GM10248 (cell line): ENCODE measurements at regions not wholly inside any gene's neighbourhood (a gene's known extent, or its start where the extent isn't known, plus 50 kb on each side); places are given as distances from the start of the nearest gene placed in this dataset.

Source experiments
- CTCF ChIA-PET: fragments of 300-600 bp; sonication (Branson Sonifier 250); formaldehyde crosslinking; extraction: SDS; loops from one replicate; lab custom pipeline; 2021; ENCODE audit warnings: antibody characterized with exemption; lab: Yijun Ruan, JAX
- POLR2A ChIA-PET: fragments of 350-650 bp; sonication (Branson Sonifier 250); formaldehyde crosslinking; extraction: SDS; loops from one replicate; lab custom pipeline; 2020; ENCODE audit warnings: antibody characterized with exemption; lab: Yijun Ruan, JAX
- DNase-seq: peaks from one replicate; pipeline ENCODE4 v3.0.0; 2012; ENCODE audit errors: extremely low spot score
- CTCF ChIP-seq: IDR thresholded peaks from 2 replicates; pipeline ENCODE4 v1.5.1; 2012; ENCODE audit warnings: mild to moderate bottlenecking, low read depth; ENCODE audit errors: extremely low read depth, missing control alignments, control extremely low read depth

GRCh38 chr18:51278045-51278649, 80.7 kb upstream of the MEX3C start:
- DNase-seq = no peak

DNA sequence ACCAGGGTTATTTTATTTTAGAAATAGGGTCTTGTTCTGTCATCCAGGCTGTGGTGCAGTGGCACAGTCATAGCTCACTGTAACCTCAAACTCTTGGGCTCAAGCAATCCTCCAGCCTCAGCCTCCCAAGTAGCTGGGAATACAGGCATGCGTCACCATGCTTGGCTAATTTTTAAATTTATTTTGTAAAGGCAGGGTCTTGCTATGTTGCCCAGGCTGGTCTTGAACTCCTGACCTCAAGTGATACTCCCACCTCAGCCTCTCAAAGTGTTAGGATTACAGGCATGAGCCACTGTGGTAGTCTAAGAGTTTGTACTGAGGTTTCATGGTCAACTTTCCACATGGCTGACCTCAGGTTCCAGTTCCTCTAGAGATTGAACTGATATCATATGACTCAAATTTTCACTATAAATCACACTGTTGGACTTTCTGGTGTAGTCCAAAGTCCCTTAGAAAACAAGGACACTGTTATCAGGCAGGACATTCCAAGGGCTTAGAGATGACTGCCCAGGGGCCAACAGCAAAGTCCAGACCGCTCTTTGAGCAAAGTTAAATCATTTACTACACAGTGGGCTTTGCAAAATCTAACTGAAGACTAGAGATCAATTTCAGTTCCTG, 82.0 kb upstream of the MEX3C start:
- CTCF ChIA-PET = interaction anchor here (0.7 to 1.4 kb wide), 2 partner anchors 17 to 573 kb away, joined by 3 to 4 read pairs; no protein-coding TSS in a partner anchor
- peak; percentile 24 for DNase-seq
- no peak for TF ChIP-seq CTCF
- POLR2A ChIA-PET = no interaction called here

More at GRCh38 chr18:51278045-51278649, 80.7 kb upstream of the MEX3C start:
- TF ChIP-seq CTCF = peak; percentile 41
- ChIA-PET POLR2A (no interaction called here), CTCF (interaction anchor here (1.0 to 2.1 kb wide), 3 partner anchors 9 to 16 kb away, joined by 3 to 8 read pairs (median 4); no protein-coding TSS in a partner anchor)

- TF ChIP-seq CTCF = no peak
- no peak for DNase-seq
- ChIA-PET POLR2A (no interaction called here), CTCF (no interaction called here)
These were observed 90.5 kb upstream of the MEX3C start for GRCh38 chr18:51287818-51288508.

DNA sequence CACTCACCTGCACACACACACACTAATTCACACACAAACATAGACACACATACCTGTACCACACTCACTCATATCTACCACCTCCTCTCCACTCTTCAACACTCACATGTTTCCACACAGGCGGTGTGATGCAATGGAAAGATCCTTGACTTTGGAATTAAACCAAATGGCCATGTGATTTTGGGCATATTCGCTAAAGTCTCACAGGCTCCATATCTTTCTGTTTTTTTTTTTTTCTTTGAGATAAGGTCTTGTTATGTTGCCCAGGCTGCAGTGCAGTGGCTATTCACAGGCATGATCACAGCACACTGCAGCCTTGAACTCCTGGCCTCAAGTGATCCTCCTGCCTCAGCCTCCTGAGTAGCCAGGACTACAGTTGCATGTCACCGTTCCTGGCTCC, 91.1 kb upstream of the MEX3C start:
- POLR2A ChIA-PET = no interaction called here
- no peak for TF ChIP-seq CTCF
- DNase-seq = no peak
- CTCF ChIA-PET = no interaction called here

DNA sequence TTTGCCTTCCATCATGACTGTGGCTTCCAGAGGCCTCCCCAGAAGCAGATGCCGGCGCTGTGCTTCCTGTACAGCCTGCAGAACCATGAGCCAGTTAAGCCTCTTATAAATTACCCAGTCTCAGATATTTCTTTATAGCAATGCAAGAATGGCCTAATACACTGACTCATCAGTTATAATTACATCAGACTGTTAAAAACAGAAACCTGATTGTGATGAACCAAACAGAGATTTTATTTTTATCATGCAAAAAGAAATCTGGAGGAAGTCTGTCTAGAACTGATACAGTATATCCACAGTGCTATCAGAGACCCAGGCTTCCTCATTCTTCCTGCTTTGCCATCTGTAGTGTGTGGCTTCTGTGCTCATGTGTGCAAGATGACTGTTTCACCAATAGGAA, 93.4 kb upstream of the MEX3C start:
- no peak for DNase-seq
- CTCF ChIA-PET = no interaction called here
- no peak for TF ChIP-seq CTCF
- POLR2A ChIA-PET = no interaction called here

GRCh38 chr18:51300912-51301311, 103.4 kb upstream of the MEX3C start:
- POLR2A ChIA-PET = no interaction called here
- no peak for DNase-seq
- CTCF ChIA-PET = no interaction called here
- TF ChIP-seq CTCF = no peak
